ENCODE measurements at regions not wholly inside any gene's neighbourhood (a gene's known extent, or its start where the extent isn't known, plus 50 kb on each side); places are given as distances from the start of the nearest gene placed in this dataset.
"Not testable (repeated sequence)": the region's sequence is repeated elsewhere in the genome, so short reads cannot be mapped to it uniquely, and the experiment has no call there.

GRCh38 chr4:112038861-112039260 is 106.4 kb upstream of the FAM241A start:
- H3K27ac ChIP-seq (ENCODE audit: insufficient read depth, low read length, poor library complexity, severe bottlenecking), result no peak overlapping the region
- no peak for DNase-seq
- H3K9me3 ChIP-seq (ENCODE audit: control insufficient read depth, low read length), result no peaks in the 10 kb centered on the region
- no peaks in the 10 kb centered on the region for H3K27me3 ChIP-seq (replicated peaks; ENCODE audit: control insufficient read depth, insufficient read depth, low read length, poor library complexity, severe bottlenecking)
- H3K4me3 ChIP-seq (ENCODE audit: insufficient read depth, low read depth, low read length, poor library complexity, severe bottlenecking), result no peak overlapping the region
- H3K36me3 ChIP-seq (ENCODE audit: control insufficient read depth, insufficient read depth, low read length), result no peaks in the 10 kb centered on the region
- H3K4me1 ChIP-seq (ENCODE audit: control insufficient read depth, insufficient read depth, low read length, poor library complexity, severe bottlenecking), result no peaks in the 10 kb centered on the region

- DNase-seq; H3K27ac ChIP-seq (ENCODE audit: insufficient read depth, low read length, poor library complexity, severe bottlenecking); H3K4me3 ChIP-seq (ENCODE audit: insufficient read depth, low read depth, low read length, poor library complexity, severe bottlenecking); H3K4me1 ChIP-seq (ENCODE audit: control insufficient read depth, insufficient read depth, low read length, poor library complexity, severe bottlenecking); H3K9me3 ChIP-seq (ENCODE audit: control insufficient read depth, low read length); H3K27me3 ChIP-seq (replicated peaks; ENCODE audit: control insufficient read depth, insufficient read depth, low read length, poor library complexity, severe bottlenecking); H3K36me3 ChIP-seq (ENCODE audit: control insufficient read depth, insufficient read depth, low read length): not testable (repeated sequence)
Observed at GRCh38 chr4:112049119-112049518, 96.1 kb upstream of the FAM241A start.

GRCh38 chr4:112053825-112054350 is 91.4 kb upstream of the FAM241A start:
- no peak overlapping the region for H3K27ac ChIP-seq (ENCODE audit: insufficient read depth, low read length, poor library complexity, severe bottlenecking)

GRCh38 chr4:112055100-112055499 is 90.2 kb upstream of the FAM241A start:
- Histone ChIP-seq H3K9me3 (ENCODE audit: control insufficient read depth, low read length) (no peaks in the 10 kb centered on the region), H3K36me3 (ENCODE audit: control insufficient read depth, insufficient read depth, low read length) (no peaks in the 10 kb centered on the region)
- no peak for DNase-seq

More at GRCh38 chr4:112053825-112054350, 91.4 kb upstream of the FAM241A start:
- Histone ChIP-seq H3K4me1 (ENCODE audit: control insufficient read depth, insufficient read depth, low read length, poor library complexity, severe bottlenecking) (no peaks in the 10 kb centered on the region), H3K4me3 (ENCODE audit: insufficient read depth, low read depth, low read length, poor library complexity, severe bottlenecking) (no peak overlapping the region), H3K36me3 (ENCODE audit: control insufficient read depth, insufficient read depth, low read length) (no peaks in the 10 kb centered on the region), H3K27me3 (replicated peaks; ENCODE audit: control insufficient read depth, insufficient read depth, low read length, poor library complexity, severe bottlenecking) (no peaks in the 10 kb centered on the region), H3K9me3 (ENCODE audit: control insufficient read depth, low read length) (no peaks in the 10 kb centered on the region)
- DNase-seq, result no peak

DNA sequence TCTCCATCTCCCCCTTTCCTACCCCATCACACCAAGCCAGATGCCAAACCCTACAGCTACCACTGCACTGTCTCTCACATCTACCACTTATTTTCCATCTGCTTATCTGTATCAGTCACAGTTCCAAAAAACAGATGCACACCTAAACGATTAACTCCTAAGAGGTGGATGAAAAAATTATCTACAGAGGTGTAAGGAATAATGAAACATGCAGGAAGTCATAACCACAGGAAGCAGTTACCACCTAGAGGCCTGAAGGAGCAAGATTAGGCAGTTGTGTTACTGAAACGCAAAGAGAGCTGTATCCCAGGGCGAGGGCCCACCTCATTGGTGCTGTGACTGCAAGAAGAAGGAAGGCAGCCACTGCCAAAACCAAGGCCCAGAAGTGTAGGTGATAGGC is 87.8 kb upstream of the FAM241A start:
- Histone ChIP-seq H3K36me3 (ENCODE audit: control insufficient read depth, insufficient read depth, low read length) (no peaks in the 10 kb centered on the region), H3K4me3 (ENCODE audit: insufficient read depth, low read depth, low read length, poor library complexity, severe bottlenecking) (no peak overlapping the region), H3K4me1 (ENCODE audit: control insufficient read depth, insufficient read depth, low read length, poor library complexity, severe bottlenecking) (no peaks in the 10 kb centered on the region), H3K9me3 (ENCODE audit: control insufficient read depth, low read length) (no peaks in the 10 kb centered on the region), H3K27me3 (replicated peaks; ENCODE audit: control insufficient read depth, insufficient read depth, low read length, poor library complexity, severe bottlenecking) (peaks cover 4% of the 10 kb centered on the region), H3K27ac (ENCODE audit: insufficient read depth, low read length, poor library complexity, severe bottlenecking) (no peak overlapping the region)
- no peak for DNase-seq

More at GRCh38 chr4:112055100-112055499, 90.2 kb upstream of the FAM241A start:
- no peak overlapping the region for H3K4me3 ChIP-seq (ENCODE audit: insufficient read depth, low read depth, low read length, poor library complexity, severe bottlenecking)
- H3K27ac ChIP-seq (ENCODE audit: insufficient read depth, low read length, poor library complexity, severe bottlenecking), result no peak overlapping the region
- no peaks in the 10 kb centered on the region for H3K4me1 ChIP-seq (ENCODE audit: control insufficient read depth, insufficient read depth, low read length, poor library complexity, severe bottlenecking)
- H3K27me3 ChIP-seq (replicated peaks; ENCODE audit: control insufficient read depth, insufficient read depth, low read length, poor library complexity, severe bottlenecking), result no peaks in the 10 kb centered on the region

DNA sequence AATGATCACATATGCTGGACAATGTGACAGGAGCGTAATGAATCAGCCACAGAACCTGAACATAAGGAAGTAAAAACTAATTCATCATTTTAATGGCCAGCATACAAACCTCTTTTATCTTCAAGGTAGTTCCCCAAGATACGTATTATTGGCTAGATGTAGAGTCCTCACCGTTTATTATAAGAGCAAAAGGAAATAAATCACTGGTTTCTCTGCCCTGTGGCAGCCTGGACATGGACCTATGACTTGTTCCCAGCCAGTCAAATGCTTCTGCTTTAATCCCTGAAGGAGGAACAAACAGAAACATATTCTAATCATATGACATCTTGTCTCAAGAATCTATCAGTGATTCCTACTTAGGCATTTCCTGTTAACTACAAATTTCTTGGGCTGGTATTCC is 86.8 kb upstream of the FAM241A start:
- peaks cover 4% of the 10 kb centered on the region for H3K27me3 ChIP-seq (replicated peaks; ENCODE audit: control insufficient read depth, insufficient read depth, low read length, poor library complexity, severe bottlenecking)
- DNase-seq, result no peak
- no peak overlapping the region for H3K4me3 ChIP-seq (ENCODE audit: insufficient read depth, low read depth, low read length, poor library complexity, severe bottlenecking)
- no peaks in the 10 kb centered on the region for H3K36me3 ChIP-seq (ENCODE audit: control insufficient read depth, insufficient read depth, low read length)
- H3K4me1 ChIP-seq (ENCODE audit: control insufficient read depth, insufficient read depth, low read length, poor library complexity, severe bottlenecking), result no peaks in the 10 kb centered on the region
- H3K9me3 ChIP-seq (ENCODE audit: control insufficient read depth, low read length), result no peaks in the 10 kb centered on the region
- H3K27ac ChIP-seq (ENCODE audit: insufficient read depth, low read length, poor library complexity, severe bottlenecking), result no peak overlapping the region

DNA sequence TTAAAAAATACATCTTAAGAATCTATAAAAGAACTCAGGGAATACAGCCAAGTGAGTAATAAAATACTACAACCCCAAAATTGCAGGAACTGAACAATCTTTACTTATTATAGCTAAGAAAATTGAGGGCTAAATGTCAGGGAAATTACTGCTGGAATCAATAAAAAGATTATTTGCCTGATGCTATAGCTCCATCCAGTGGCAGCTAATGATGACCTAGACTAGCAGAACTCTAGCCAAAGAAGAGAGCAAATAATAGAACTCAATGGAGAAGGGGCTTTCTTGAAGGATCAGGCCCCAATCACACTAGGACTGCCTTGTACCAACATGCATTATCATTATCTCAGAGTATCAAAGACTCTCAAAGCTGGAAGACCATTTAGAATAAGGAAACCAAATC is 85.0 kb upstream of the FAM241A start:
- no peaks in the 10 kb centered on the region for H3K4me1 ChIP-seq (ENCODE audit: control insufficient read depth, insufficient read depth, low read length, poor library complexity, severe bottlenecking)
- no peak overlapping the region for H3K4me3 ChIP-seq (ENCODE audit: insufficient read depth, low read depth, low read length, poor library complexity, severe bottlenecking)
- no peak overlapping the region for H3K27ac ChIP-seq (ENCODE audit: insufficient read depth, low read length, poor library complexity, severe bottlenecking)
- H3K27me3 ChIP-seq (replicated peaks; ENCODE audit: control insufficient read depth, insufficient read depth, low read length, poor library complexity, severe bottlenecking), result peaks cover 4% of the 10 kb centered on the region
- no peaks in the 10 kb centered on the region for H3K36me3 ChIP-seq (ENCODE audit: control insufficient read depth, insufficient read depth, low read length)
- no peaks in the 10 kb centered on the region for H3K9me3 ChIP-seq (ENCODE audit: control insufficient read depth, low read length)
- no peak for DNase-seq

GRCh38 chr4:112061207-112061817 is 83.9 kb upstream of the FAM241A start:
- Histone ChIP-seq H3K4me1 (ENCODE audit: control insufficient read depth, insufficient read depth, low read length, poor library complexity, severe bottlenecking) (no peaks in the 10 kb centered on the region), H3K27me3 (replicated peaks; ENCODE audit: control insufficient read depth, insufficient read depth, low read length, poor library complexity, severe bottlenecking) (peaks cover 4% of the 10 kb centered on the region), H3K4me3 (ENCODE audit: insufficient read depth, low read depth, low read length, poor library complexity, severe bottlenecking) (no peak overlapping the region)

DNA sequence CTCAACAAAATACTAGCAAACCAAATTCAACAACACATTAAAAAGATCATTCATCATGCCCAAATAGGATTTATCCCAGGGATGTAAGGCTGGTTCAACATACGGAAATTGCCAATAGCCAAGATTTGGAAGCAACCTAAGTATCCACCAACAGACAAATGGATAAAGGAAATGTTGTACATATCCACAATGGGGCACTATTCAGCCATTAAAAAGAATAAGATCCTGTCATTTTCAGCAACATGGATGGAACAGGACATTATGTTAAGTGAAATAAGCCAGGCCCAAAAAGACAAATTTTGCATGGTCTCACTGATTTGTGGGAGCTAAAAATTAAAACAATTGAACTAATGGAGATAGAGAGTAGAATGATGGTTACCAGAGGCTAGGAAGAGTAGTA is 82.0 kb upstream of the FAM241A start:
- H3K27ac ChIP-seq (ENCODE audit: insufficient read depth, low read length, poor library complexity, severe bottlenecking), result no peak overlapping the region
- H3K27me3 ChIP-seq (replicated peaks; ENCODE audit: control insufficient read depth, insufficient read depth, low read length, poor library complexity, severe bottlenecking), result peaks cover 4% of the 10 kb centered on the region
- no peak for DNase-seq
- no peak overlapping the region for H3K4me3 ChIP-seq (ENCODE audit: insufficient read depth, low read depth, low read length, poor library complexity, severe bottlenecking)
- no peaks in the 10 kb centered on the region for H3K36me3 ChIP-seq (ENCODE audit: control insufficient read depth, insufficient read depth, low read length)
- no peaks in the 10 kb centered on the region for H3K9me3 ChIP-seq (ENCODE audit: control insufficient read depth, low read length)
- no peaks in the 10 kb centered on the region for H3K4me1 ChIP-seq (ENCODE audit: control insufficient read depth, insufficient read depth, low read length, poor library complexity, severe bottlenecking)

More at GRCh38 chr4:112061207-112061817, 83.9 kb upstream of the FAM241A start:
- no peaks in the 10 kb centered on the region for H3K36me3 ChIP-seq (ENCODE audit: control insufficient read depth, insufficient read depth, low read length)
- no peak overlapping the region for H3K27ac ChIP-seq (ENCODE audit: insufficient read depth, low read length, poor library complexity, severe bottlenecking)
- no peak for DNase-seq
- H3K9me3 ChIP-seq (ENCODE audit: control insufficient read depth, low read length), result no peaks in the 10 kb centered on the region

- no peak overlapping the region for H3K27ac ChIP-seq (ENCODE audit: insufficient read depth, low read length, poor library complexity, severe bottlenecking)
- no peaks in the 10 kb centered on the region for H3K27me3 ChIP-seq (replicated peaks; ENCODE audit: control insufficient read depth, insufficient read depth, low read length, poor library complexity, severe bottlenecking)
- no peak overlapping the region for H3K4me3 ChIP-seq (ENCODE audit: insufficient read depth, low read depth, low read length, poor library complexity, severe bottlenecking)
- no peaks in the 10 kb centered on the region for H3K4me1 ChIP-seq (ENCODE audit: control insufficient read depth, insufficient read depth, low read length, poor library complexity, severe bottlenecking)
- H3K9me3 ChIP-seq (ENCODE audit: control insufficient read depth, low read length), result no peaks in the 10 kb centered on the region
- no peak for DNase-seq
- no peaks in the 10 kb centered on the region for H3K36me3 ChIP-seq (ENCODE audit: control insufficient read depth, insufficient read depth, low read length)
Observed at GRCh38 chr4:112069110-112069509, 76.1 kb upstream of the FAM241A start.
